SJSA1 (cell line): ENCODE measurements at regions not wholly inside any gene's neighbourhood (a gene's known extent, or its start where the extent isn't known, plus 50 kb on each side); places are given as distances from the start of the nearest gene placed in this dataset.

Experiments
- DNase-seq, 2 experiments: peaks; one replicate each; pipeline ENCODE4 v3.0.0-alpha.2; 2015 to 2020; ENCODE audit warnings: low spot score in 2 of 2, low read depth in 1 of 2
- H3K27ac ChIP-seq: fragments of 250-450 bp; sonication (Bioruptor Pico); 2 replicates; pipeline ENCODE4 v1.5.1; 2020; ENCODE audit warnings: mild to moderate bottlenecking, moderate library complexity
- H3K27me3 ChIP-seq: fragments of 250-450 bp; sonication (Bioruptor Pico); replicated peaks from 2 replicates; pipeline ENCODE4 v1.5.1; 2020; ENCODE audit warnings: mild to moderate bottlenecking, moderate library complexity
- H3K36me3 ChIP-seq: fragments of 250-450 bp; sonication (Bioruptor Pico); 2 replicates; pipeline ENCODE4 v1.5.1; 2020; ENCODE audit warnings: mild to moderate bottlenecking
- H3K4me1 ChIP-seq: fragments of 250-450 bp; sonication (Bioruptor Pico); replicated peaks from 2 replicates; pipeline ENCODE4 v1.6.1; 2021; ENCODE audit warnings: mild to moderate bottlenecking
- H3K4me3 ChIP-seq: fragments of 250-450 bp; sonication (Bioruptor Pico); 2 replicates; pipeline ENCODE4 v1.5.1; 2020; ENCODE audit warnings: mild to moderate bottlenecking
- H3K9me3 ChIP-seq: fragments of 250-450 bp; sonication (Bioruptor Pico); replicated peaks from 2 replicates; pipeline ENCODE4 v1.5.1; 2020; ENCODE audit warnings: mild to moderate bottlenecking

- H3K4me3 ChIP-seq, result no peak overlapping the region
- H3K4me1 ChIP-seq, result no peaks in the 10 kb centered on the region
- H3K27ac ChIP-seq, result no peak overlapping the region
- no peak for DNase-seq
- no peaks in the 10 kb centered on the region for H3K9me3 ChIP-seq
- H3K36me3 ChIP-seq, result no peaks in the 10 kb centered on the region
- H3K27me3 ChIP-seq, result no peaks in the 10 kb centered on the region
Measured at GRCh38 chr4:14842964-14843630, 159.2 kb upstream of the CPEB2 start.

- H3K27me3 ChIP-seq, result no peaks in the 10 kb centered on the region
- no peak overlapping the region for H3K27ac ChIP-seq
- DNase-seq, result no peak
- H3K36me3 ChIP-seq, result no peaks in the 10 kb centered on the region
- H3K9me3 ChIP-seq, result no peaks in the 10 kb centered on the region
- no peak overlapping the region for H3K4me3 ChIP-seq
- H3K4me1 ChIP-seq, result no peaks in the 10 kb centered on the region
Measured at GRCh38 chr4:14844061-14844460, 158.2 kb upstream of the CPEB2 start.

GRCh38 chr4:14848229-14848628 lies 154.1 kb upstream of the CPEB2 start:
- Histone ChIP-seq H3K9me3 (no peaks in the 10 kb centered on the region), H3K4me1 (no peaks in the 10 kb centered on the region), H3K36me3 (no peaks in the 10 kb centered on the region), H3K27ac (no peak overlapping the region), H3K4me3 (no peak overlapping the region), H3K27me3 (no peaks in the 10 kb centered on the region)
- no peak for DNase-seq

- H3K27me3 ChIP-seq, result no peaks in the 10 kb centered on the region
- no peak for DNase-seq
- no peaks in the 10 kb centered on the region for H3K4me1 ChIP-seq
- no peaks in the 10 kb centered on the region for H3K9me3 ChIP-seq
- H3K27ac ChIP-seq, result no peak overlapping the region
- H3K36me3 ChIP-seq, result no peaks in the 10 kb centered on the region
- H3K4me3 ChIP-seq, result no peak overlapping the region
Measured at GRCh38 chr4:14850455-14851097, 151.7 kb upstream of the CPEB2 start.

- no peaks in the 10 kb centered on the region for H3K27me3 ChIP-seq
- no peaks in the 10 kb centered on the region for H3K36me3 ChIP-seq
- DNase-seq, result no peak
- H3K4me1 ChIP-seq, result no peaks in the 10 kb centered on the region
- no peak overlapping the region for H3K4me3 ChIP-seq
- H3K9me3 ChIP-seq, result no peaks in the 10 kb centered on the region
- H3K27ac ChIP-seq, result no peak overlapping the region
Measured at GRCh38 chr4:14853176-14853943, 148.9 kb upstream of the CPEB2 start.

- Histone ChIP-seq H3K27me3 (no peaks in the 10 kb centered on the region), H3K27ac (no peak overlapping the region), H3K4me3 (no peak overlapping the region), H3K9me3 (no peaks in the 10 kb centered on the region), H3K36me3 (no peaks in the 10 kb centered on the region), H3K4me1 (no peaks in the 10 kb centered on the region)
- DNase-seq, result no peak
Measured at GRCh38 chr4:14855719-14856061, 146.6 kb upstream of the CPEB2 start.

- H3K36me3 ChIP-seq, result no peaks in the 10 kb centered on the region
- no peak overlapping the region for H3K4me3 ChIP-seq
- H3K27ac ChIP-seq, result no peak overlapping the region
- H3K27me3 ChIP-seq, result no peaks in the 10 kb centered on the region
- no peaks in the 10 kb centered on the region for H3K4me1 ChIP-seq
- no peaks in the 10 kb centered on the region for H3K9me3 ChIP-seq
- peak; percentile 60 to 63 for DNase-seq
Measured at GRCh38 chr4:14856062-14856933, 146.0 kb upstream of the CPEB2 start.

- no peak overlapping the region for H3K27ac ChIP-seq
- no peak for DNase-seq
- no peaks in the 10 kb centered on the region for H3K27me3 ChIP-seq
- no peaks in the 10 kb centered on the region for H3K36me3 ChIP-seq
- no peaks in the 10 kb centered on the region for H3K9me3 ChIP-seq
- H3K4me3 ChIP-seq, result no peak overlapping the region
- H3K4me1 ChIP-seq, result no peaks in the 10 kb centered on the region
Measured at GRCh38 chr4:14856934-14857235, 145.4 kb upstream of the CPEB2 start.

GRCh38 chr4:14857475-14857874 lies 144.8 kb upstream of the CPEB2 start:
- H3K36me3 ChIP-seq, result no peaks in the 10 kb centered on the region
- no peak for DNase-seq
- no peaks in the 10 kb centered on the region for H3K4me1 ChIP-seq
- H3K4me3 ChIP-seq, result no peak overlapping the region
- H3K9me3 ChIP-seq, result no peaks in the 10 kb centered on the region
- H3K27ac ChIP-seq, result no peak overlapping the region
- no peaks in the 10 kb centered on the region for H3K27me3 ChIP-seq

- Histone ChIP-seq H3K36me3 (no peaks in the 10 kb centered on the region), H3K27ac (no peak overlapping the region), H3K9me3 (no peaks in the 10 kb centered on the region), H3K27me3 (no peaks in the 10 kb centered on the region), H3K4me3 (no peak overlapping the region), H3K4me1 (no peaks in the 10 kb centered on the region)
- DNase-seq, result no peak
Measured at GRCh38 chr4:14857981-14858380, 144.3 kb upstream of the CPEB2 start.

GRCh38 chr4:14862891-14863290 lies 139.4 kb upstream of the CPEB2 start:
- no peak for DNase-seq
- no peaks in the 10 kb centered on the region for H3K9me3 ChIP-seq
- no peak overlapping the region for H3K27ac ChIP-seq
- H3K36me3 ChIP-seq, result no peaks in the 10 kb centered on the region
- H3K27me3 ChIP-seq, result no peaks in the 10 kb centered on the region
- H3K4me1 ChIP-seq, result no peaks in the 10 kb centered on the region
- H3K4me3 ChIP-seq, result no peak overlapping the region

- no peak overlapping the region for H3K27ac ChIP-seq
- no peaks in the 10 kb centered on the region for H3K9me3 ChIP-seq
- H3K36me3 ChIP-seq, result no peaks in the 10 kb centered on the region
- H3K4me1 ChIP-seq, result no peaks in the 10 kb centered on the region
- H3K27me3 ChIP-seq, result no peaks in the 10 kb centered on the region
- H3K4me3 ChIP-seq, result no peak overlapping the region
- DNase-seq, result no peak
Measured at GRCh38 chr4:14863418-14864364, 138.6 kb upstream of the CPEB2 start.
